Upper lobe of left lung (tissue), 4 donors: ENCODE measurements at regions not wholly inside any gene's neighbourhood (a gene's known extent, or its start where the extent isn't known, plus 50 kb on each side); places are given as distances from the start of the nearest gene placed in this dataset.

ENCODE experiments used
- CTCF ChIP-seq, 6 experiments: fragments of 450-650 bp in 4 of 6; fragments of 200-600 bp in 2 of 6; sonication (generic) in 2 of 6; IDR thresholded peaks; one replicate each; pipeline ENCODE4 v1.5.1; 2016 to 2019; ENCODE audit warnings: antibody characterized with exemption in 6 of 6
- EP300 ChIP-seq, 4 donors: sonication (generic); formaldehyde crosslinking; IDR thresholded peaks; one replicate each; pipeline ENCODE4 v1.5.1; 2017; ENCODE audit warnings: antibody characterized with exemption in 4 of 4, control low read depth in 2 of 4
- POLR2A ChIP-seq, 4 donors: fragments of 450-650 bp; IDR thresholded peaks; one replicate each; pipeline ENCODE4 v1.5.1; 2016 to 2017; ENCODE audit warnings: antibody characterized with exemption in 4 of 4, mild to moderate bottlenecking in 2 of 4

GRCh38 chr6:15905488-15906419 lies 223.1 kb upstream of the MYLIP start:
- TF ChIP-seq POLR2A (IDR thresholded peaks at IDR 0.05) = no peak
- no peak for TF ChIP-seq CTCF (IDR thresholded peaks at IDR 0.05)
- TF ChIP-seq EP300 (IDR thresholded peaks at IDR 0.05) = no peak
